Transverse colon (tissue), 3 donors: ENCODE measurements at regions not wholly inside any gene's neighbourhood (a gene's known extent, or its start where the extent isn't known, plus 50 kb on each side); places are given as distances from the start of the nearest gene placed in this dataset.

Experiments used
- CTCF ChIP-seq, 5 experiments: fragments of 200-600 bp in 3 of 5; fragments of 450-650 bp in 2 of 5; sonication (generic) in 3 of 5; IDR thresholded peaks; 1 replicate in 2 of 5; 2 replicates in 3 of 5; pipeline ENCODE4 v1.5.1; 2016 to 2017; ENCODE audit warnings: antibody characterized with exemption in 5 of 5, inconsistent platforms in 3 of 5, mild to moderate bottlenecking in 2 of 5, moderate library complexity in 1 of 5
- EP300 ChIP-seq: sonication (generic); formaldehyde crosslinking; IDR thresholded peaks from one replicate; pipeline ENCODE4 v1.6.1; 2017; ENCODE audit warnings: antibody characterized with exemption, low read depth
- POLR2A ChIP-seq: fragments of 450-650 bp; IDR thresholded peaks from one replicate; pipeline ENCODE4 v1.6.1; 2016; ENCODE audit warnings: antibody characterized with exemption, mild to moderate bottlenecking, moderate library complexity

GRCh38 chr2:145749556-145749955, 1229.6 kb upstream of the ZEB2 start:
- TF ChIP-seq EP300 (no peak), CTCF (IDR thresholded peaks at IDR 0.05) (no peak), POLR2A (no peak)
